HepG2 (cell line): ENCODE measurements at regions not wholly inside any gene's neighbourhood (a gene's known extent, or its start where the extent isn't known, plus 50 kb on each side); places are given as distances from the start of the nearest gene placed in this dataset.

Source experiments
- FOXP1 ChIP-seq, 2 experiments: fragments of 450-650 bp in 1 of 2; IDR thresholded peaks; 2 replicates each; pipeline ENCODE4 v1.6.1; 2017 to 2018; ENCODE audit warnings: antibody characterized with exemption in 1 of 2
- GATAD1 ChIP-seq: IDR thresholded peaks from 2 replicates; pipeline ENCODE4 v1.6.1; 2016; ENCODE audit warnings: missing genetic modification reagents, missing compliant biosample characterization
- SYNCRIP ChIP-seq: fragments of 200-400 bp; formaldehyde crosslinking; IDR thresholded peaks from 2 replicates; pipeline ENCODE4 v1.6.1; 2018; ENCODE audit warnings: mild to moderate bottlenecking, low read depth, low read length; ENCODE audit not compliant: insufficient read depth
- TARDBP ChIP-seq: sonication (generic); formaldehyde crosslinking; IDR thresholded peaks from 2 replicates; pipeline ENCODE4 v1.8.0; 2022; ENCODE audit warnings: mild to moderate bottlenecking, missing genetic modification reagents
- ZHX2 ChIP-seq, 2 experiments: sonication (generic) in 1 of 2; formaldehyde crosslinking in 1 of 2; IDR thresholded peaks; 2 replicates each; pipeline versions ENCODE4 v1.6.1 to v1.9.0; 2014 to 2022; ENCODE audit warnings: antibody characterized with exemption in 1 of 2, borderline replicate concordance in 1 of 2, inconsistent platforms in 1 of 2, low read depth in 1 of 2, missing genetic modification reagents in 1 of 2
- ZNF10 ChIP-seq: sonication (generic); formaldehyde crosslinking; IDR thresholded peaks from 2 replicates; pipeline ENCODE4 v1.4.0; 2020; ENCODE audit warnings: mild to moderate bottlenecking, low read depth, missing genetic modification reagents, borderline replicate concordance
- ZNF143 ChIP-seq: sonication (generic); formaldehyde crosslinking; IDR thresholded peaks from 2 replicates; pipeline ENCODE4 v1.4.0; 2020; ENCODE audit warnings: missing genetic modification reagents
- ZNF598 ChIP-seq: sonication (generic); formaldehyde crosslinking; IDR thresholded peaks from 2 replicates; pipeline ENCODE4 v1.5.1; 2020; ENCODE audit warnings: mild to moderate bottlenecking, missing genetic modification reagents, borderline replicate concordance
- ZNF850 ChIP-seq: sonication (generic); formaldehyde crosslinking; conservative IDR thresholded peaks from 2 replicates; pipeline ENCODE4 v1.9.0; 2021; ENCODE audit warnings: mild to moderate bottlenecking, missing genetic modification reagents
- TF ChIP-seq, protein P1 (sequence below): sonication (generic); formaldehyde crosslinking; IDR thresholded peaks from one replicate; pipeline ENCODE4 v1.5.1; 2020; ENCODE audit warnings: mild to moderate bottlenecking, missing genetic modification reagents; ENCODE audit errors: not compliant biosample characterization

GRCh38 chr2:172172513-172173173 lies 69.9 kb upstream of the DLX2 start (continued):
- TF ChIP-seq, protein P1, sequence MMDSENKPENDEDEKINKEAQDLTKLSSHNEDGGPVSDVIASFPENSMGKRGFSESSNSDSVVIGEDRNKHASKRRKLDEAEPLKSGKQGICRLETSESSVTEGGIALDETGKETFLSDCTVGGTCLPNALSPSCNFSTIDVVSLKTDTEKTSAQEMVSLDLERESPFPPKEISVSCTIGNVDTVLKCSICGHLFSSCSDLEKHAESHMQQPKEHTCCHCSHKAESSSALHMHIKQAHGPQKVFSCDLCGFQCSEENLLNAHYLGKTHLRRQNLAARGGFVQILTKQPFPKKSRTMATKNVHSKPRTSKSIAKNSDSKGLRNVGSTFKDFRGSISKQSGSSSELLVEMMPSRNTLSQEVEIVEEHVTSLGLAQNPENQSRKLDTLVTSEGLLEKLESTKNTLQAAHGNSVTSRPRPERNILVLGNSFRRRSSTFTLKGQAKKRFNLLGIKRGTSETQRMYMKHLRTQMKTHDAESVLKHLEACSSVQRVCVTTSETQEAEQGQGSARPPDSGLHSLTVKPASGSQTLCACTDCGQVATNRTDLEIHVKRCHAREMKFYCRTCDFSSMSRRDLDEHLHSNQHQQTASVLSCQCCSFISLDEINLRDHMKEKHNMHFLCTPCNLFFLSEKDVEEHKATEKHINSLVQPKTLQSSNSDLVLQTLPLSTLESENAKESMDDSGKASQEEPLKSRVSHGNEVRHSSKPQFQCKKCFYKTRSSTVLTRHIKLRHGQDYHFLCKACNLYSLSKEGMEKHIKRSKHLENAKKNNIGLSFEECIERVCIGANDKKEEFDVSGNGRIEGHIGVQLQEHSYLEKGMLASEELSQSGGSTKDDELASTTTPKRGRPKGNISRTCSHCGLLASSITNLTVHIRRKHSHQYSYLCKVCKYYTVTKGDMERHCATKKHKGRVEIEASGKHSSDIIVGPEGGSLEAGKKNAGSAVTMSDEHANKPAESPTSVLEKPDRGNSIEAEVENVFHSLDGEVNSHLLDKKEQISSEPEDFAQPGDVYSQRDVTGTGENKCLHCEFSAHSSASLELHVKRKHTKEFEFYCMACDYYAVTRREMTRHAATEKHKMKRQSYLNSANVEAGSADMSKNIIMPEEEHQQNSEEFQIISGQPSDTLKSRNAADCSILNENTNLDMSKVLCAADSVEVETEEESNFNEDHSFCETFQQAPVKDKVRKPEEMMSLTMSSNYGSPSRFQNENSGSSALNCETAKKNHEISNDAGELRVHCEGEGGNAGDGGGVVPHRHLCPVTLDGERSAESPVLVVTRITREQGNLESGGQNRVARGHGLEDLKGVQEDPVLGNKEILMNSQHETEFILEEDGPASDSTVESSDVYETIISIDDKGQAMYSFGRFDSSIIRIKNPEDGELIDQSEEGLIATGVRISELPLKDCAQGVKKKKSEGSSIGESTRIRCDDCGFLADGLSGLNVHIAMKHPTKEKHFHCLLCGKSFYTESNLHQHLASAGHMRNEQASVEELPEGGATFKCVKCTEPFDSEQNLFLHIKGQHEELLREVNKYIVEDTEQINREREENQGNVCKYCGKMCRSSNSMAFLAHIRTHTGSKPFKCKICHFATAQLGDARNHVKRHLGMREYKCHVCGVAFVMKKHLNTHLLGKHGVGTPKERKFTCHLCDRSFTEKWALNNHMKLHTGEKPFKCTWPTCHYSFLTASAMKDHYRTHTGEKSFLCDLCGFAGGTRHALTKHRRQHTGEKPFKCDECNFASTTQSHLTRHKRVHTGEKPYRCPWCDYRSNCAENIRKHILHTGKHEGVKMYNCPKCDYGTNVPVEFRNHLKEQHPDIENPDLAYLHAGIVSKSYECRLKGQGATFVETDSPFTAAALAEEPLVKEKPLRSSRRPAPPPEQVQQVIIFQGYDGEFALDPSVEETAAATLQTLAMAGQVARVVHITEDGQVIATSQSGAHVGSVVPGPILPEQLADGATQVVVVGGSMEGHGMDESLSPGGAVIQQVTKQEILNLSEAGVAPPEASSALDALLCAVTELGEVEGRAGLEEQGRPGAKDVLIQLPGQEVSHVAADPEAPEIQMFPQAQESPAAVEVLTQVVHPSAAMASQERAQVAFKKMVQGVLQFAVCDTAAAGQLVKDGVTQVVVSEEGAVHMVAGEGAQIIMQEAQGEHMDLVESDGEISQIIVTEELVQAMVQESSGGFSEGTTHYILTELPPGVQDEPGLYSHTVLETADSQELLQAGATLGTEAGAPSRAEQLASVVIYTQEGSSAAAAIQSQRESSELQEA, result no peak
- TF ChIP-seq GATAD1 (no peak), ZNF850 (no peak), ZNF10 (CRISPR knock-in tag) (no peak), ZHX2 (IDR thresholded peaks at IDR 0.05; ENCODE audit: low read depth) (no peak), ZHX2 (CRISPR knock-in tag; IDR thresholded peaks at IDR 0.05; ENCODE audit: borderline replicate concordance) (no peak), SYNCRIP (no peak), ZNF598 (peak; percentile 67; the same call in 1 of the 2 replicates), TARDBP (CRISPR knock-in tag) (no peak), ZNF143 (CRISPR knock-in tag) (no peak), FOXP1 (IDR thresholded peaks at IDR 0.05) (no peak), FOXP1 (CRISPR knock-in tag; IDR thresholded peaks at IDR 0.05) (no peak)
